GM12892 (cell line): ENCODE measurements at regions not wholly inside any gene's neighbourhood (a gene's known extent, or its start where the extent isn't known, plus 50 kb on each side); places are given as distances from the start of the nearest gene placed in this dataset.

ENCODE experiments used
- POLR2A ChIP-seq: IDR thresholded peaks from 2 replicates; pipeline ENCODE4 v1.6.1; 2011; ENCODE audit warnings: low read depth, low read length, control low read depth
- TAF1 ChIP-seq: IDR thresholded peaks from 2 replicates; pipeline ENCODE4 v1.6.1; 2011; ENCODE audit warnings: low read depth, mild to moderate bottlenecking, control low read depth, low read length, borderline replicate concordance

DNA sequence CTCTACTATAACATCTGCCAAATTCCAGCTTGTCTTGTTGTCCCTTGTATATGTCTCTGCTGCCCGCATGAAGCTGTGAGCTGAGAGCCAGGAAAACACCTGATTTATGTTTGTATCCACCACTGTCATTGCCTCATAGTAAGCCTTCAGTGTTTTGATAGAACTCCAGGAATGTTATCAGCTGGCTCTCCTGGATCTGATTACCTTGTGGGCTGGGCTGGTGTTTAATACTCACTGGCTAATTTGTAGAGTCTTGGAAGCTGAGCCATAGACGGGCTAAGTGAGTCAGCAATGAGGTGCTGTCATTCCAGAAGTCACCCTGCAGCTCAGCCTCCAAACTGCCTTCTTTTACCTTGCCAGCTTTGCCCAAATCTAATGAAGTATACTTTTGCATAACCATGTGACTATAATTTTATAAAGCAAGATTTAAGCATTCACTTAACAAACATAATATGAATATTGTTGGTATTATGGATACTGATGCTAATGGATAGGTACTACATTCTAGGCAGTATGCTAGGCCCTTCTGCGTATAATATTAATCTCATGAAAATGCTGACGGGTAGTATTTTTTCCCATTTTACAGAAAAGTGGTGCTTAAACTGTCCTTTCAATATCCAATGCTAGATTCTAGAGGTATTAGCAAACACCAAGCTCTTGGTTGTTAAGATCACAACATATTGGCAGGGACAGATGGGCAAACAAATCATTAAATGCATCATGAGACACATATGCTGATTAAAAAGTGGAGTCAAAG lies 62.7 kb upstream of the GATA6 start:
- TF ChIP-seq POLR2A = no peak
- no peak for TF ChIP-seq TAF1
